HT1080 (cell line): ENCODE measurements at regions not wholly inside any gene's neighbourhood (a gene's known extent, or its start where the extent isn't known, plus 50 kb on each side); places are given as distances from the start of the nearest gene placed in this dataset.

ENCODE experiments used
- DNase-seq: peaks from one replicate; pipeline ENCODE4 v3.0.0-alpha.2; 2015; ENCODE audit warnings: low read depth

DNA sequence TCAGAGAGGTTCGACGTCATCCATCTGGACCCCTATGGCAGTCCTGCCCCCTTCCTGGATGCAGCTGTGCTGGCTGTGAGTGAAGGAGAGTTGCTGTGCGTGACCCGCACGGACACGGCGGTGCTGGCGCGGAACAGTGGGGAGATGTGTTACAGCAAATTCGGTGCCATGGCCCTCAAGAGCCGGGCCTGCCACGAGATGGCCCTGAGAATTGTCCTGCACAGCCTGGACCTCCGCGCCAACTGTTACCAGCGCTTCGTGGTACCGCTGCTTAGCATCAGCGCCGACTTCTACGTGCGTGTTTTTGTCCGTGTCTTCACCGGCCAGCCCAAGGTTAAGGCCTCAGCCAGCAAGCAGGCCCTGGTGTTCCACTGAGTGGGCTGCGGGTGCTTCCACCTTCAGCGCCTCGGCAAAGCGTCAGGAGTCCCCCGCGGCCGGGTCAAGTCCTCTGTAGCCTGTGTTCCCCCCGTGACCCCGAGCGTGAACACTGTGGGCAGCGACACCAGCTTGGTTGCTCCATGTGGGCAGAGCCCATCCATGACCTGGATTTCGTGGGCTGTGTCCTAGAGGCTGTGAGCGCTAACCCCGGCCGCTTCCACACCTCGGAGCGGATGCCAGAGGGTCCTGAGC is 186.7 kb upstream of the SLITRK2 start:
- no peak for DNase-seq

GRCh38 chrX:145631461-145631951 is 186.1 kb upstream of the SLITRK2 start:
- no peak for DNase-seq

GRCh38 chrX:145654486-145654885 is 163.1 kb upstream of the SLITRK2 start:
- no peak for DNase-seq

DNA sequence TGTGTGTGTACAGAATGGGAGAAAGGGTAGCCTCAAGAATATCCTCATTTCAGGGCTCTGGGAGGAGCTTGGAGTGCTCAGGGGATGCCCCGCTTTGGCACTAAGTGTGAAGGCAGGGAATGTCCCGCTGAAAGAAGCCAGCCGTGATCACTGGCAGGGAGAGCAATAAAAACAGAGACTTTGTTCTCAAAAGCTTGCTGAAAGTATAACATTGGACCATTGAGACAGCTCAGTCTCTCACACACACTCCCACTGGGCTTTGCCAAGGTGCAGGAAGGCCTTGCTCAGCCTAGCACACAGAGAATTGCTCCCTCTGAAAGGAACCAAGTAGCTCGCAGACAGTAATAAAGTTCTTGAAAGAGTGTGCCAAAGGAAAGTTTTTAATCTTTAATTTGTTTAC is 143.8 kb upstream of the SLITRK2 start:
- no peak for DNase-seq

DNA sequence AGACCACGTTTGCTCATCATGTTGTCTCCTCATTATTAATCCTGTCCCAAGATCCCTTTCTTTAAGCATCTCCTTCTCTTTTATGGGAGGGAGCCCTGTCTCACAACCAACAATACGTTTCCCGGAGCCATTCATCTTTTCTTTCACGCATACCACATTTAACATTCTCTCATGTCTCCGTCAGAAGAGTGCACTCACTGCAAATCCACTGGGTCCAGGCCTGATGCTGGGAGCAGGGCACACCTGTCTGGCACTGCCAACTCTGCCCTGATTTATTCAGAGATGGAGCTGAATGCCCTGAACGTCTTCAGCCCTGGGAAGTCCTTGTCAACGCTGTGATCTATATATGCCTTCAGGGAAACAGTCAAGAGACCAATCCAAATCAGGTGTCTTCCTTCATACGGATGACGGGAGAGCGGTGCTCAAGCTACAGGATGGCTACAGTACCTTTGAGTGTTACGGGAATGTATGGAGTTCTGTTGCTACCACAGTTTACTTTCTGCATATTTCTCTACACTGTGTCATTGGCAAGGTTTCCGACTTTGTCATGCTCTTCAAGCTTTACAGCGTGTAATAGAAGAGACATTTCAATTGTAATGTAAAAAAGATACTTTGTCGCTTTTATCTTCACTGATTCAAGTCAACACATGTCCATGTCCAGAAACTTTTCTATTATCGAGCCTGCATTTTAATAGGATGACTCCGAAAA is 140.4 kb upstream of the SLITRK2 start:
- no peak for DNase-seq

GRCh38 chrX:145682518-145683298 is 134.9 kb upstream of the SLITRK2 start:
- no peak for DNase-seq

- DNase-seq: no peak
Measured at GRCh38 chrX:145687146-145687545, 130.5 kb upstream of the SLITRK2 start.

DNA sequence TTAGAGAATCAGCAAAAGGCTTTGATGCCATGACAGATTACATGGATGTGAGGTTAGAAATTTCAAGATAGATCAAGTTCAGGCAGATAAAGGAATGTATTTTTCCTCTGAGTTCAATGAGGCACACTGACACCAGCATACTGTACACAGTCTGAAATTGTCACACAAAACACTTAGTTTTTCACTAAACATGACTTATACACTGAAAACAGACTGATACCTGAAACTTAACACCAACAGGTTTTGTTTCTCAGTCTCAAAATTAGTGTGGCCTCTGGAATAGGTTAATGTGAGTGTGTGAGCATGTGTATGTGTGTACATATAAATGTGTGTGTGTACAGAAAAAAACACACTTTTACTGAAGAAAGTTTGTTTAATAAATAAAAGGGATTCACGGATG is 129.9 kb upstream of the SLITRK2 start:
- no peak for DNase-seq

- DNase-seq: no peak
Measured at GRCh38 chrX:145694048-145694447, 123.6 kb upstream of the SLITRK2 start.

DNA sequence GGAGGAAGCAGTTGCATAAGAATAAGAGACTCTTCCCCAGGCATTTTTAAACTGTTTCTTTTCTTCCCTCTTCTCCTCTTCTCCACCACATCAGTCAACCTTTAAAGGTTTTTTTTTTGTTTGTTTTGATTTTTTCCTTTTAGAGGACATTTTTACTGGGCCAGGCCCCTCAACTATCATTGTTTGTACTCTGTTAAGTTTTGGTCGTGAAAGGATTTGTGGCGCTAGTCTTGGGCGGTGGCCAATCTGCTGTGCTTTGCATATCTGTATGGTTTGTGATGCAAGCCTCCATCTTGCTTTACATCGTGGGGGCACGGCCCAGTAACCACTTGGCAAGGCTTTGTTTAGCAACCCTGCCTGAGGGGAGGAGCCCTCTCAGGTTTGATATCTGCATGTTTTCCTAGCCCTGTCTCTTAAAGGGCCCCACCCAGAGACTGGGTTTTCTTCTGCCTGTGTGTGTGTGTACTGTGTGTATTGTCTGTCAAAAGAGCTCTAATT is 101.9 kb upstream of the SLITRK2 start:
- no peak for DNase-seq

GRCh38 chrX:145716226-145716625 is 101.4 kb upstream of the SLITRK2 start:
- DNase-seq: peak; percentile 31

DNA sequence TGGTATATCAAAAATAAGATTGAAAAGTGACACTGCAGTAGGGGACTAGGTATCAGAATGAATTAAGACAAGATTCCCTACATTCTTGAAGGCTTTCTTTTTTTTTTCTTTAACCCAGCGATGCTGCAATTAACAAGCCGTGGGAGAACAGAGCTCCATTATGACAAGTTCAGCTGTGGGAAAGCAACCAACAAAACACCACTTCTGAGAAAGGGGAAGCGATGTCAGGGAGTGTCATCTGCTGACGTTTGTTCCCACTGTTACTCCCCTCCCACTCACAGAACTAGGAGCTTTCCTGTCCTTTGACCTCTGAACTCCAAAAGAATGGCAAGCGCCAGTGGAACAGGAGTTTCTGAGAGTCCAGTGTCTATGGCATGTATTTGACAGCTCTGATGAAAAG is 90.2 kb upstream of the SLITRK2 start:
- no peak for DNase-seq

DNA sequence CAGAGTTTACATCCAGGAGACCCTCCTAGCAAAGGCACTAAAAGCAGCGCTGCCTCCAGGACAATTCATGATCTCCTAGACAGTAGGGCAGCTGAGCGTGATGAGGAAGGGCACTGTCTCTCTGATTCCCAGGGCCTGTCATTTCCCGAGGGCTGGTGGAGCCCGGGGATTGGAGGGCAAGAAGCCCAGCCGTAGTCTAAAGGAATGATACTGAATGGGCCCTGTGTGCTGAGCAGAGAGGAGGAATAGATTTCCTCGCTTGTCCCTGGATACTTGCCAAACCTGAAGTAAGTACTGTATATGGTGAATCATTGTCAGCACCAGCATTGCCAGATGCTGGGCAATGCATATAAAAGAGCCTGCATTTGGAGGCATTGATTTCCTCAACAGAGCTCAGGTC is 88.0 kb upstream of the SLITRK2 start:
- DNase-seq: peak; percentile 81

- DNase-seq: peak; percentile 3
Measured at GRCh38 chrX:145735036-145735435, 82.6 kb upstream of the SLITRK2 start.

GRCh38 chrX:145751943-145752342 is 65.7 kb upstream of the SLITRK2 start:
- peak; percentile 87 for DNase-seq
